SK-N-SH treated with all-trans-retinoic acid at 6 μM for 48 hours (cell line): ENCODE measurements at regions not wholly inside any gene's neighbourhood (a gene's known extent, or its start where the extent isn't known, plus 50 kb on each side); places are given as distances from the start of the nearest gene placed in this dataset.

ENCODE experiments used
- ATAC-seq: fragments of 200-7000 bp; cut with Tn5 transposase; 3 replicates; pipeline ENCODE4 v1.9.1; 2020; ENCODE audit warnings: mild to moderate bottlenecking, moderate library complexity
- ARNTL ChIP-seq: fragments of 450-650 bp; formaldehyde crosslinking; IDR thresholded peaks from 2 replicates; pipeline ENCODE4 v1.5.0; 2020; ENCODE audit warnings: low read depth, mild to moderate bottlenecking, moderate library complexity, borderline replicate concordance
- BACH2 ChIP-seq: fragments of 250-450 bp; sonication (Bioruptor Pico); IDR thresholded peaks from 2 replicates; pipeline ENCODE4 v1.9.0; 2021; ENCODE audit warnings: mild to moderate bottlenecking, borderline replicate concordance
- CSDC2 ChIP-seq: fragments of 250-450 bp; sonication (Bioruptor Pico); IDR thresholded peaks from 2 replicates; pipeline ENCODE4 v1.5.0; 2020; ENCODE audit warnings: mild to moderate bottlenecking, moderate library complexity
- ESRRG ChIP-seq: fragments of 250-450 bp; sonication (Bioruptor Pico); IDR thresholded peaks from 2 replicates; pipeline ENCODE4 v1.6.1; 2021; ENCODE audit warnings: mild to moderate bottlenecking
- GLIS3 ChIP-seq: fragments of 250-450 bp; sonication (Bioruptor Pico); IDR thresholded peaks from 2 replicates; pipeline ENCODE4 v1.5.0; 2020; ENCODE audit warnings: mild to moderate bottlenecking, moderate library complexity
- ISL1 ChIP-seq: fragments of 250-450 bp; sonication (Bioruptor Pico); IDR thresholded peaks from 2 replicates; pipeline ENCODE4 v2.1.2; 2022; ENCODE audit warnings: mild to moderate bottlenecking, moderate library complexity
- OSR1 ChIP-seq: fragments of 250-450 bp; sonication (Bioruptor Pico); IDR thresholded peaks from 2 replicates; pipeline ENCODE4 v1.8.0; 2022; ENCODE audit warnings: moderate library complexity, mild to moderate bottlenecking, inconsistent platforms
- PATZ1 ChIP-seq: fragments of 250-450 bp; sonication (Bioruptor Pico); IDR thresholded peaks from 2 replicates; pipeline ENCODE4 v1.8.0; 2020; ENCODE audit warnings: mild to moderate bottlenecking, moderate library complexity, borderline replicate concordance
- POU6F1 ChIP-seq: fragments of 250-450 bp; sonication (Bioruptor Pico); IDR thresholded peaks from 2 replicates; pipeline ENCODE4 v1.8.0; 2021; ENCODE audit warnings: low read depth, mild to moderate bottlenecking, moderate library complexity, borderline replicate concordance
- PPARA ChIP-seq: fragments of 250-450 bp; sonication (Bioruptor Pico); IDR thresholded peaks from 2 replicates; pipeline ENCODE4 v1.5.0; 2020; ENCODE audit warnings: mild to moderate bottlenecking, borderline replicate concordance
- RARB ChIP-seq: fragments of 250-450 bp; sonication (Bioruptor Pico); IDR thresholded peaks from 2 replicates; pipeline ENCODE4 v1.8.0; 2021; ENCODE audit warnings: mild to moderate bottlenecking, moderate library complexity
- SNAI2 ChIP-seq: fragments of 250-450 bp; sonication (Bioruptor Pico); IDR thresholded peaks from 2 replicates; pipeline ENCODE4 v1.5.0; 2020; ENCODE audit warnings: mild to moderate bottlenecking, moderate library complexity
- TCF4 ChIP-seq: fragments of 250-450 bp; sonication (Bioruptor Pico); IDR thresholded peaks from 2 replicates; pipeline ENCODE4 v1.8.0; 2021; ENCODE audit warnings: mild to moderate bottlenecking, moderate library complexity, borderline replicate concordance
- ZC3H10 ChIP-seq: fragments of 250-450 bp; sonication (Bioruptor Pico); IDR thresholded peaks from 2 replicates; pipeline ENCODE4 v1.5.1; 2021; ENCODE audit warnings: mild to moderate bottlenecking, moderate library complexity
- ZFP30 ChIP-seq: fragments of 450-650 bp; formaldehyde crosslinking; IDR thresholded peaks from 2 replicates; pipeline ENCODE4 v1.5.0; 2022; ENCODE audit warnings: mild to moderate bottlenecking, moderate library complexity
- ZNF565 ChIP-seq: fragments of 450-650 bp; formaldehyde crosslinking; conservative IDR thresholded peaks from 2 replicates; pipeline ENCODE4 v1.5.0; 2020; ENCODE audit warnings: low read depth, mild to moderate bottlenecking, moderate library complexity
- ZNF70 ChIP-seq: fragments of 450-650 bp; formaldehyde crosslinking; IDR thresholded peaks from 2 replicates; pipeline ENCODE4 v1.5.0; 2020; ENCODE audit warnings: mild to moderate bottlenecking, moderate library complexity
- ZNF8 ChIP-seq: fragments of 450-650 bp; formaldehyde crosslinking; IDR thresholded peaks from 2 replicates; pipeline ENCODE4 v1.5.0; 2020; ENCODE audit warnings: mild to moderate bottlenecking, moderate library complexity
- TF ChIP-seq, protein P1 (sequence below): fragments of 250-450 bp; sonication (Bioruptor Pico); IDR thresholded peaks from 2 replicates; pipeline ENCODE4 v1.5.1; 2020; ENCODE audit warnings: low read depth, mild to moderate bottlenecking, moderate library complexity

DNA sequence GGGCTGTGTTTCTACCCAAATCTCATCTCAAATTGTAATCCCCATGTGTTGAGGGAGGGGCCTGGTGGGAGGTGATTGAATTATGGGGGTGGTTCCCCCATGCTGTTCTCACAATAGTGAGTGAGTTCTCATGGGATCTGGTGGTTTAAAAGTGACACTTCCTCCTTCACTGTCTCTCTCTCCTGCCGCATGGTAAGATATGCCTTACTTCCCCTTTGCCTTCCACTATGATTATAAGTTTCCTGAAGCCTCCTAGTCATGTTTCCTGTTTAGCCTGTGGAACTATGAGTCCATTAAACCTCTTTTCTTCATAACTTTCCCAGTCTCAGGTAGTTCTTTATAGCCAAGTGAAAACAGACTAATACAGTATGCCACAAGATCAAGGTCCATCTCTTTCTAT is 70.0 kb upstream of the MSX1 start:
- TF ChIP-seq BACH2 (CRISPR knock-in tag) (no peak), GLIS3 (CRISPR knock-in tag) (no peak)
- ATAC-seq, result no peak

GRCh38 chr4:4788573-4788972 is 70.9 kb upstream of the MSX1 start:
- no peak for ATAC-seq
- TF ChIP-seq SNAI2 (CRISPR knock-in tag), result no peak
- no peak for TF ChIP-seq ARNTL (CRISPR knock-in tag)
- no peak for TF ChIP-seq RARB (CRISPR knock-in tag)
- no peak for TF ChIP-seq ZNF8 (CRISPR knock-in tag)
- TF ChIP-seq POU6F1 (CRISPR knock-in tag), result no peak
- no peak for TF ChIP-seq BACH2 (CRISPR knock-in tag)
- no peak for TF ChIP-seq PATZ1 (CRISPR knock-in tag)
- no peak for TF ChIP-seq ISL1 (CRISPR knock-in tag)
- TF ChIP-seq OSR1 (CRISPR knock-in tag), result no peak

- no peak for ATAC-seq
- TF ChIP-seq PATZ1 (CRISPR knock-in tag) (no peak), SNAI2 (CRISPR knock-in tag) (no peak), CSDC2 (CRISPR knock-in tag) (no peak), PPARA (CRISPR knock-in tag) (no peak), POU6F1 (CRISPR knock-in tag) (no peak), ESRRG (CRISPR knock-in tag) (no peak), ARNTL (CRISPR knock-in tag) (no peak), BACH2 (CRISPR knock-in tag) (no peak), RARB (CRISPR knock-in tag) (no peak)
- TF ChIP-seq, protein P1, sequence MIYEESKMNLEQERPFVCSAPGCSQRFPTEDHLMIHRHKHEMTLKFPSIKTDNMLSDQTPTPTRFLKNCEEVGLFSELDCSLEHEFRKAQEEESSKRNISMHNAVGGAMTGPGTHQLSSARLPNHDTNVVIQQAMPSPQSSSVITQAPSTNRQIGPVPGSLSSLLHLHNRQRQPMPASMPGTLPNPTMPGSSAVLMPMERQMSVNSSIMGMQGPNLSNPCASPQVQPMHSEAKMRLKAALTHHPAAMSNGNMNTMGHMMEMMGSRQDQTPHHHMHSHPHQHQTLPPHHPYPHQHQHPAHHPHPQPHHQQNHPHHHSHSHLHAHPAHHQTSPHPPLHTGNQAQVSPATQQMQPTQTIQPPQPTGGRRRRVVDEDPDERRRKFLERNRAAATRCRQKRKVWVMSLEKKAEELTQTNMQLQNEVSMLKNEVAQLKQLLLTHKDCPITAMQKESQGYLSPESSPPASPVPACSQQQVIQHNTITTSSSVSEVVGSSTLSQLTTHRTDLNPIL (CRISPR knock-in tag), result no peak
- TF ChIP-seq, all 23 proteins: peak for 0
Observed at GRCh38 chr4:4787421-4787820, 72.0 kb upstream of the MSX1 start.

GRCh38 chr4:4784379-4784778 is 75.1 kb upstream of the MSX1 start:
- TF ChIP-seq TCF4 (CRISPR knock-in tag) (0 out of 2 replicates have a peak, but pooled peaks have one; percentile 28), ZNF565 (CRISPR knock-in tag) (no peak), ZNF8 (CRISPR knock-in tag) (no peak), ESRRG (CRISPR knock-in tag) (no peak)
- no peak; the same call in 2 of the 3 replicates for ATAC-seq

GRCh38 chr4:4783847-4784246 is 75.6 kb upstream of the MSX1 start:
- ATAC-seq, result no peak
- TF ChIP-seq POU6F1 (CRISPR knock-in tag), result no peak
- TF ChIP-seq ZFP30, result no peak
- no peak for TF ChIP-seq ZNF70 (CRISPR knock-in tag)
- no peak for TF ChIP-seq ESRRG (CRISPR knock-in tag)
- no peak for TF ChIP-seq ZNF565 (CRISPR knock-in tag)
- TF ChIP-seq, protein P1 (CRISPR knock-in tag), result no peak
- TF ChIP-seq ZNF8 (CRISPR knock-in tag), result no peak
- TF ChIP-seq SNAI2 (CRISPR knock-in tag), result no peak
- no peak for TF ChIP-seq BACH2 (CRISPR knock-in tag)
- no peak for TF ChIP-seq GLIS3 (CRISPR knock-in tag)
- TF ChIP-seq ARNTL (CRISPR knock-in tag), result no peak
- TF ChIP-seq ZC3H10, result no peak
